ENCODE measurements at regions not wholly inside any gene's neighbourhood (a gene's known extent, or its start where the extent isn't known, plus 50 kb on each side); places are given as distances from the start of the nearest gene placed in this dataset.

DNA sequence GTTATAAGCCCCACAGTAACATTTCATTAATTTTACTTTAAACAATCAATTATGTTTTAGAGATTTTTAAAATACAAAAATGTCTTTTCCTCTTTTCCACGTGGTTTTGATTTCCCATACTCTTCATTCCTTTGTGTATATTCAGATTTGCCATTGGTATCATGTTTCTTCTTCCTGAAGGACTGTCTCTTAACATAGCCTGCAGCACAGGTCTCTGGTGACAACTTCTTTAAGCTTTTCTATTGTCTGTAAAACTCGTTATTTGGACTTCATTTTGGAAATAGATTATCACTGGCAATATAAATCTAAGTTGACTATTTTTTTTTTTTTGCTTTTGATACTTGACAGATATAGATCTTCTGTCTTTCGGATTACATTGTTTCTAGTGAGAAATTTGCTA is 115.2 kb upstream of the KLHL29 start:
- TF ChIP-seq PAX5 (IDR thresholded peaks at IDR 0.05; ENCODE audit: insufficient read depth, low read length, severe bottlenecking) (no peak), POU2F2 (IDR thresholded peaks at IDR 0.05; ENCODE audit: low read depth, low read length) (no peak), POLR2A (IDR thresholded peaks at IDR 0.05; ENCODE audit: low read depth, low read length) (no peak), TAF1 (IDR thresholded peaks at IDR 0.05; ENCODE audit: low read depth, low read length) (no peak), SPI1 (IDR thresholded peaks at IDR 0.05; ENCODE audit: low read depth, low read length) (no peak), POLR2AphosphoS5 (IDR thresholded peaks at IDR 0.05; ENCODE audit: low read depth, low read length) (no peak)
- FAIRE-seq (no peak), DNase-seq (ENCODE audit: insufficient read length, low spot score) (no peak)

GRCh38 chr2:23270810-23271209 is 114.2 kb upstream of the KLHL29 start:
- DNase-seq (ENCODE audit: insufficient read length, low spot score) (no peak), FAIRE-seq (no peak)

GRCh38 chr2:23271230-23271629 is 113.7 kb upstream of the KLHL29 start:
- FAIRE-seq = no peak
- no peak for DNase-seq (ENCODE audit: insufficient read length, low spot score)
- TF ChIP-seq POLR2A (IDR thresholded peaks at IDR 0.05; ENCODE audit: low read depth, low read length) = no peak
- no peak for TF ChIP-seq POU2F2 (IDR thresholded peaks at IDR 0.05; ENCODE audit: low read depth, low read length)
- TF ChIP-seq POLR2AphosphoS5 (IDR thresholded peaks at IDR 0.05; ENCODE audit: low read depth, low read length) = no peak
- no peak for TF ChIP-seq TAF1 (IDR thresholded peaks at IDR 0.05; ENCODE audit: low read depth, low read length)
- TF ChIP-seq PAX5 (IDR thresholded peaks at IDR 0.05; ENCODE audit: insufficient read depth, low read length, severe bottlenecking) = no peak
- TF ChIP-seq SPI1 (IDR thresholded peaks at IDR 0.05; ENCODE audit: low read depth, low read length) = no peak

More at GRCh38 chr2:23270810-23271209, 114.2 kb upstream of the KLHL29 start:
- TF ChIP-seq POU2F2 (IDR thresholded peaks at IDR 0.05; ENCODE audit: low read depth, low read length) (no peak), PAX5 (IDR thresholded peaks at IDR 0.05; ENCODE audit: insufficient read depth, low read length, severe bottlenecking) (no peak), POLR2AphosphoS5 (IDR thresholded peaks at IDR 0.05; ENCODE audit: low read depth, low read length) (no peak), POLR2A (IDR thresholded peaks at IDR 0.05; ENCODE audit: low read depth, low read length) (no peak), TAF1 (IDR thresholded peaks at IDR 0.05; ENCODE audit: low read depth, low read length) (no peak), SPI1 (IDR thresholded peaks at IDR 0.05; ENCODE audit: low read depth, low read length) (no peak)

DNA sequence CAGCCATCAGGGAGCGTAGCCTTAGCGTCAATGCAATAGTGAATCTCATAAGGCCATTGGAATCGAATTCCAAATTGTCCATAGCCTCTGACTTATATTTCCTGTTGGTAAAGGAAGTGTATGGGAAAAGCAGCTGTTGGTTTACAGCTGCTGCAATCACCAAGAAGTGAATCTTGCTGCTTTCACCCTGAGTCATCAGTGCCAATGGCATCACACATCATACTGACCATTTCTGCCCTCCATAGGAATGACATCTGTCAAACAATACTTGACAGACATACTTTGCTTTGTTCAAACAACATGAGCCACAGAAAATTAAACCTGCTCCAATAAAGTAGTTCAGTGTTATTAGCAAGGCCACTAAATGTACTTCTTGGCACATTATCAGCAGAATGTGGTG is 111.2 kb upstream of the KLHL29 start:
- TF ChIP-seq POLR2A (IDR thresholded peaks at IDR 0.05; ENCODE audit: low read depth, low read length) = no peak
- TF ChIP-seq POU2F2 (IDR thresholded peaks at IDR 0.05; ENCODE audit: low read depth, low read length) = no peak
- TF ChIP-seq SPI1 (IDR thresholded peaks at IDR 0.05; ENCODE audit: low read depth, low read length) = no peak
- TF ChIP-seq PAX5 (IDR thresholded peaks at IDR 0.05; ENCODE audit: insufficient read depth, low read length, severe bottlenecking) = no peak
- no peak for DNase-seq (ENCODE audit: insufficient read length, low spot score)
- FAIRE-seq = no peak

DNA sequence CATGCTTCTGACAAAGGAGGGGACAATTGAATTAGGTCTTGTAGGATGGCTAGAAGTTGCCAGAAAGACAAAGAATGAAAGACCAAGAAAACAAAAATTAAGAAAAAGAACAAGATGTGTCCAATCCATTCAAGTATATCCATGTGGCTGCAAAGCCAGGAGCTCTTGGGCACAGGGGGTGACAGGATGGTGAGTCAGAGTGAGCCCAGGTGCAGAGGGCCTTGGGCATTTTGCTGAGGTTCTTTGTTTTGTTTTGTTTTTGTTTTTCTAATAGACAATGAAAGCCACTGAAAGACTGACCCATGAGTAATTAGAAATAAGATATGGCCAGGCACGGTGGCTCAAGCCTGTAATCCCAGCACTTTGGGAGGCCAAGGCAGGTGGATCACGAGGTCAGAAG is 104.6 kb upstream of the KLHL29 start:
- FAIRE-seq (no peak), DNase-seq (ENCODE audit: insufficient read length, low spot score) (no peak)
- TF ChIP-seq POLR2AphosphoS5 (IDR thresholded peaks at IDR 0.05; ENCODE audit: low read depth, low read length) = no peak
- TF ChIP-seq POU2F2 (IDR thresholded peaks at IDR 0.05; ENCODE audit: low read depth, low read length) = no peak
- TF ChIP-seq PAX5 (IDR thresholded peaks at IDR 0.05; ENCODE audit: insufficient read depth, low read length, severe bottlenecking) = no peak

DNA sequence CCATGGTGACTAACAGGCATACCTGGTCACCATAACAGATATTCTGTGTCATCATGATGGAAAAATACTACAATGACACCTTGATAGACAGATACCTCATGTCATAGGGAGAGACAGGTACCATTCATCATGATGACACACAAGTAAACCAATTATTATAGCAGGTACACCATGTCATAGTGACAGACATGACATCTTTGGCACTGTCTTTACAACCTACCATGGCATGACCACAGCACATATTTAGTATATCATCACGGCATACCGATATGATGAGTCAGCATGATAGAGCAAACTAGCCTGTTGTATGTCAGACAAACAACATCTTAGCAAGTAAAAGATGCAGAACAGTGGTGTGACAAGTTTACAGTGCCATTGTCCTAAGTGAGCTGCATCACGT is 101.3 kb upstream of the KLHL29 start:
- DNase-seq (ENCODE audit: insufficient read length, low spot score) = no peak
- FAIRE-seq = peak; percentile 9
- no peak for TF ChIP-seq POLR2AphosphoS5 (IDR thresholded peaks at IDR 0.05; ENCODE audit: low read depth, low read length)
- TF ChIP-seq POU2F2 (IDR thresholded peaks at IDR 0.05; ENCODE audit: low read depth, low read length) = no peak
- TF ChIP-seq POLR2A (IDR thresholded peaks at IDR 0.05; ENCODE audit: low read depth, low read length) = no peak
- TF ChIP-seq SPI1 (IDR thresholded peaks at IDR 0.05; ENCODE audit: low read depth, low read length) = no peak
- no peak for TF ChIP-seq TAF1 (IDR thresholded peaks at IDR 0.05; ENCODE audit: low read depth, low read length)

DNA sequence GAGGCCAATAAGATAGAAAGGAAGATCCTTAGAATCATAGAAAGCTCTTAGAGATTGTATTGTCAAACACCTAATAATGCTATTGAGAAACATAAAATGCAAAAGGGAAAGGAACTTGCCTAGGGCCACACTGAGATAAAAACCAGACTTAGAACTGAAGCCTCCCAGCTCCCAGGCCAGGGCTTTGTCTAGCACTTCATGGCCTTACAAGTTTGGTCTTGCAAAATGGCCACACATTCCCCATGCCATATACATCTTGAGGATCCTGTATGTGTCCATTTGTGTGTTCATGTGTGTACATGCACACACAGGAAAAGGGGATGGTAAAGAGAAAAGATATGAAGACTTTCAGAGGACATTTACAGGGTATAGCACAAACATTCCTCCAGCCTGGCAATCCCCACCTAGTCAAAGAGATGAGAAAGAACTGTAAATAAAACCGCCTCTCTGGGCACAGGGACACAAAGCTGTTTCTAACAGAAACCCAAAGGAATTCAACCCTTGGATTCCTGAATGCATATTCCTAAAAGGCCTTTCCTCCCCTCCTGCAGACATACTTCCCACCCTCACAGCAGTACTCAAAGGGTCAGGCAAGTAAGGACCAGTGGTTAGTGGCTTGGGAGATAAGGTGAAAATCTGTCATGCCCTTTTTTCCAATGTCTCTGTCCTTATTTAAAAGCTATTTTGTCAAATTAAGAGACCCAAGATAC is 99.7 kb upstream of the KLHL29 start:
- FAIRE-seq = no peak
- no peak for DNase-seq (ENCODE audit: insufficient read length, low spot score)
- TF ChIP-seq POU2F2 (IDR thresholded peaks at IDR 0.05; ENCODE audit: low read depth, low read length) = no peak
- TF ChIP-seq POLR2AphosphoS5 (IDR thresholded peaks at IDR 0.05; ENCODE audit: low read depth, low read length) = no peak
- TF ChIP-seq POLR2A (IDR thresholded peaks at IDR 0.05; ENCODE audit: low read depth, low read length) = no peak
- no peak for TF ChIP-seq TAF1 (IDR thresholded peaks at IDR 0.05; ENCODE audit: low read depth, low read length)
- TF ChIP-seq PAX5 (IDR thresholded peaks at IDR 0.05; ENCODE audit: insufficient read depth, low read length, severe bottlenecking) = no peak
- TF ChIP-seq SPI1 (IDR thresholded peaks at IDR 0.05; ENCODE audit: low read depth, low read length) = no peak

DNA sequence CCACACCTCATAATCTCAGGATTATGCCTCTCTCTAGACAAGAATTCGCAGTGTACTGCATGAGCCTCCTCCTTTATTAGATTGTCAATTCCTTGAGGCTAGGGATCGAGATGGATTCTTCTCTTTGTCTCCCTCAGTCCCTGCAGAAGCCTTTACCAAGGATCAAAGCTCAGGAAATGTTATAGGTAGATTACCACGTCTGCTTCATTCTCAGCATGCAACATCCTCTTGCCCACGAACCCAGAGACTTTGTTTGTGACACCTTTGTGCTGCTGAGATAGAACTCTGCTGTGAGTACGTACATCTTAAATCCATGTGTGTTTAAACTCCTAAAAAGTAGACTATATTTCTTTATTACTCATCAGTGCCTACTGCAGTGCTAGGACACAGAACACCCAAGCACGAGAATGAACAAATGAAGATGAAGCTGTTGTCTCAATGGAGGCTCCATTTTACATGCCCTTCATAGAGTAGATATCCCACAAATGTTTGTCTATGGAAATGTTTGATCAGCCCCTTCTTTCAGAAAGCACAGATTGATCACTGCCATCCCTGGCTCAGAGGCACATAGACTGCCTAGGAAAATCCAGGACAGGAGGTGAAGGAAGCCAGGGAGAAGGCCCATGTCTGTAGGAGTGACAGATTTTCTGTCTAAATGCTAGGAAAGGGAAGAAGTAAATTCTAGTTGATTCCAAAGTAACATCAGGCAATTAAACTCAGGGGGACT is 98.8 kb upstream of the KLHL29 start:
- TF ChIP-seq POLR2AphosphoS5 (IDR thresholded peaks at IDR 0.05; ENCODE audit: low read depth, low read length) = no peak
- TF ChIP-seq POLR2A (IDR thresholded peaks at IDR 0.05; ENCODE audit: low read depth, low read length) = no peak
- no peak for TF ChIP-seq SPI1 (IDR thresholded peaks at IDR 0.05; ENCODE audit: low read depth, low read length)
- TF ChIP-seq POU2F2 (IDR thresholded peaks at IDR 0.05; ENCODE audit: low read depth, low read length) = no peak
- TF ChIP-seq PAX5 (IDR thresholded peaks at IDR 0.05; ENCODE audit: insufficient read depth, low read length, severe bottlenecking) = no peak
- no peak for TF ChIP-seq TAF1 (IDR thresholded peaks at IDR 0.05; ENCODE audit: low read depth, low read length)
- FAIRE-seq (no peak), DNase-seq (ENCODE audit: insufficient read length, low spot score) (no peak)

DNA sequence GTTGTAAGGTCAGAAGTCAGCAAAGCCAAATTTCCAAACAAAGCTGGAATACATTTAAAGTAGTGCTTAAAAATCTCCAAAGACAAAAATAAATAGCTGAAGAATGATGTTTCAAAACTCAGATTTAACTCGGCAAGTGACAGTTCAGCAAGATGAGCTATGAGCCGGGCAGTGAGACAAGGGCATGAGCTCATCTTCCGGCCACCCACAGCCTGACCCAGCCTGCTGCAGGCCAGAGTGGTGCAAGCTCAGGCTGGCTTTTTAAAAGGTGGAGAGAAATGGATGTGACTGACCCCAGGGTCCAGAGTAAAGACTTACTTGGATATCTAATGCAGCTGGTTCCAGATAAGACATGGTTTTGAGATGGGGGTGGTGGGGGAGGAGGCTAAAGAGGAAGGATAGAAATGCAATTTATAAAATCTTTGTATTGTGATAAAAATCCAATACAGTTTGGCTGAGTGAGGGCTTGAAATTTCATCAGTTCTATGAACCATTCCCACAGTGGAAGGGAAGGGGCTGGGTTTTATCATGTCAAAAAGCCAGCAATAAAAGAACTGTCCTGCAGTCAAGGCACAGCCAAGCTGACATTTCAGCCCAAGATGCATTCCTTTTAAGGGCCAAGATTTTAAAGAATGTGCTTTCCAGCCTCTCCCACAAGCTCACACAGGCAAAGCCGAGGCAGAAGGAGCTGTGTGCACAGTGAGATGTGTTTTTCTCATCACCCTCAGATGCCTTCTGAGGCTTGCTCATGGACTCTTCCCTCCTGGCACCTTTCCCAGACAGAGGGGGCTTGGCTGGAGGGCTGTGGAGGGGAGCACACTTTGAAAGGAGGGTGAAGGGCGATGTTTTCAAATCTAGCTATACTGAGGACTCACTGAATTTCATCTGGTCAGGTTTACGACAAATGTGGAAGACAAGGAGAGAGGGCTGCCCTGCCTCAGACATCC is 97.9 kb upstream of the KLHL29 start:
- no peak for DNase-seq (ENCODE audit: insufficient read length, low spot score)
- TF ChIP-seq TAF1 (IDR thresholded peaks at IDR 0.05; ENCODE audit: low read depth, low read length) = no peak
- no peak for TF ChIP-seq POLR2AphosphoS5 (IDR thresholded peaks at IDR 0.05; ENCODE audit: low read depth, low read length)
- TF ChIP-seq POLR2A (IDR thresholded peaks at IDR 0.05; ENCODE audit: low read depth, low read length) = no peak
- TF ChIP-seq POU2F2 (IDR thresholded peaks at IDR 0.05; ENCODE audit: low read depth, low read length) = no peak
- FAIRE-seq = no peak
